HepG2 (cell line): ENCODE measurements at regions not wholly inside any gene's neighbourhood (a gene's known extent, or its start where the extent isn't known, plus 50 kb on each side); places are given as distances from the start of the nearest gene placed in this dataset.

Source experiments
- ADNP ChIP-seq: sonication (generic); formaldehyde crosslinking; IDR thresholded peaks from 2 replicates; pipeline ENCODE4 v1.4.0; 2020; ENCODE audit warnings: missing genetic modification reagents
- IKZF4 ChIP-seq: sonication (generic); formaldehyde crosslinking; IDR thresholded peaks from 2 replicates; pipeline ENCODE4 v1.5.1; 2020; ENCODE audit warnings: borderline replicate concordance, mild to moderate bottlenecking, low read depth, missing genetic modification reagents; ENCODE audit errors: not compliant biosample characterization
- POLR2AphosphoS5 ChIP-seq: IDR thresholded peaks from 2 replicates; pipeline ENCODE4 v1.6.1; 2012; ENCODE audit warnings: low read depth, low read length

- TF ChIP-seq ADNP (CRISPR knock-in tag) (no peak), IKZF4 (CRISPR knock-in tag) (no peak), POLR2AphosphoS5 (no peak)
Measured at GRCh38 chr7:23938215-23938614, 228.2 kb downstream of the STK31 start.
